HEK293T (cell line): ENCODE measurements at regions not wholly inside any gene's neighbourhood (a gene's known extent, or its start where the extent isn't known, plus 50 kb on each side); places are given as distances from the start of the nearest gene placed in this dataset.

Experiments used
- ARNT ChIP-seq: fragments of 450-650 bp; IDR thresholded peaks from 2 replicates; pipeline ENCODE4 v1.6.1; 2017; ENCODE audit warnings: mild to moderate bottlenecking
- BHLHE40 ChIP-seq: fragments of 450-650 bp; IDR thresholded peaks from 2 replicates; pipeline ENCODE4 v1.6.1; 2016; ENCODE audit warnings: mild to moderate bottlenecking, moderate library complexity, borderline replicate concordance
- FOXK2 ChIP-seq: fragments of 450-650 bp; IDR thresholded peaks from 2 replicates; pipeline ENCODE4 v1.6.1; 2016; ENCODE audit warnings: mild to moderate bottlenecking
- FOXM1 ChIP-seq: fragments of 450-650 bp; IDR thresholded peaks from 2 replicates; pipeline ENCODE4 v1.6.1; 2017; ENCODE audit warnings: mild to moderate bottlenecking, borderline replicate concordance
- LEF1 ChIP-seq: fragments of 450-650 bp; IDR thresholded peaks from 2 replicates; pipeline ENCODE4 v1.6.1; 2017; ENCODE audit warnings: mild to moderate bottlenecking, borderline replicate concordance
- NFRKB ChIP-seq: fragments of 450-650 bp; IDR thresholded peaks from 2 replicates; pipeline ENCODE4 v1.6.1; 2016; ENCODE audit warnings: mild to moderate bottlenecking, moderate library complexity
- SP1 ChIP-seq: fragments of 450-650 bp; IDR thresholded peaks from 2 replicates; pipeline ENCODE4 v1.6.1; 2017
- SUZ12 ChIP-seq: fragments of 450-650 bp; IDR thresholded peaks from 2 replicates; pipeline ENCODE4 v1.6.1; 2016; ENCODE audit warnings: mild to moderate bottlenecking
- ZNF384 ChIP-seq: fragments of 450-650 bp; IDR thresholded peaks from 2 replicates; pipeline ENCODE4 v1.6.1; 2016

- TF ChIP-seq ARNT (no peak), LEF1 (no peak), ZNF384 (no peak), FOXM1 (no peak), NFRKB (no peak), BHLHE40 (no peak), SP1 (no peak), FOXK2 (no peak), SUZ12 (no peak)
Observed at GRCh38 chr10:8600192-8600591, 545.7 kb downstream of the GATA3 start.
